CD14-positive monocyte (primary cell): ENCODE measurements at regions not wholly inside any gene's neighbourhood (a gene's known extent, or its start where the extent isn't known, plus 50 kb on each side); places are given as distances from the start of the nearest gene placed in this dataset.

Experiments used
- DNase-seq, 3 donors: peaks; one replicate each; pipeline ENCODE4 v3.0.0-alpha.2; 2011 to 2022
- H2AFZ ChIP-seq: 2 replicates; pipeline ENCODE4 v1.6.0; 2012; ENCODE audit warnings: mild to moderate bottlenecking, low read depth, low read length, inconsistent platforms; ENCODE audit not compliant: insufficient read depth, poor library complexity, severe bottlenecking
- H3K27ac ChIP-seq, 2 donors: 1 replicate in 1 of 2; 2 replicates in 1 of 2; pipeline ENCODE4 v1.5.1; 2012 to 2013; ENCODE audit warnings: low read length in 2 of 2, control low read depth in 1 of 2, inconsistent platforms in 1 of 2, low read depth in 1 of 2, mild to moderate bottlenecking in 1 of 2
- H3K27me3 ChIP-seq, 2 donors: one replicate each; pipeline versions ENCODE4 v1.6.0 to v1.6.1; 2011 to 2013; ENCODE audit warnings: low read length in 2 of 2; ENCODE audit not compliant: control insufficient read depth in 2 of 2, insufficient read depth in 2 of 2
- H3K36me3 ChIP-seq, 2 donors: replicated peaks in 1 of 2; 1 replicate in 1 of 2; 2 replicates in 1 of 2; pipeline versions ENCODE4 v1.5.1 to v1.6.1; 2012 to 2013; ENCODE audit warnings: low read length in 2 of 2, control low read depth in 1 of 2, inconsistent platforms in 1 of 2, mild to moderate bottlenecking in 1 of 2; ENCODE audit not compliant: insufficient read depth in 2 of 2, control insufficient read depth in 1 of 2
- H3K4me1 ChIP-seq, 2 donors: 1 replicate in 1 of 2; 2 replicates in 1 of 2; pipeline versions ENCODE4 v1.5.1 to v1.6.1; 2012 to 2013; ENCODE audit warnings: low read length in 2 of 2, control low read depth in 1 of 2, inconsistent platforms in 1 of 2, mild to moderate bottlenecking in 1 of 2, moderate library complexity in 1 of 2; ENCODE audit not compliant: insufficient read depth in 2 of 2, control insufficient read depth in 1 of 2
- H3K4me2 ChIP-seq: replicated peaks from 2 replicates; pipeline ENCODE3; 2012; ENCODE audit warnings: low read length, moderate library complexity, mild to moderate bottlenecking; ENCODE audit not compliant: poor library complexity, severe bottlenecking; ENCODE audit errors: extremely low read depth
- H3K4me3 ChIP-seq, 3 experiments: fragments of 200-600 bp in 1 of 3; sonication (generic) in 1 of 3; replicated peaks in 1 of 3; 1 replicate in 2 of 3; 2 replicates in 1 of 3; pipeline ENCODE4 v1.5.1; 2011 to 2013; ENCODE audit warnings: low read length in 3 of 3, mild to moderate bottlenecking in 3 of 3, control low read depth in 2 of 3, low read depth in 2 of 3, inconsistent platforms in 1 of 3, moderate library complexity in 1 of 3
- H3K79me2 ChIP-seq: 2 replicates; pipeline ENCODE4 v1.6.0; 2012; ENCODE audit warnings: mild to moderate bottlenecking, control low read depth, inconsistent platforms, low read length, moderate library complexity; ENCODE audit not compliant: insufficient read depth
- H3K9ac ChIP-seq: 2 replicates; pipeline ENCODE4 v1.6.0; 2017; ENCODE audit warnings: low read length, mild to moderate bottlenecking; ENCODE audit not compliant: insufficient read depth, poor library complexity, severe bottlenecking
- H3K9me3 ChIP-seq, 2 donors: replicated peaks in 1 of 2; 1 replicate in 1 of 2; 2 replicates in 1 of 2; pipeline versions ENCODE4 v1.5.1 to v1.6.1; 2012 to 2013; ENCODE audit warnings: low read length in 2 of 2, control low read depth in 1 of 2; ENCODE audit not compliant: control insufficient read depth in 1 of 2, insufficient read depth in 1 of 2
- H4K20me1 ChIP-seq: 2 replicates; pipeline ENCODE4 v1.6.0; 2012; ENCODE audit warnings: mild to moderate bottlenecking, low read length, control low read depth, moderate library complexity; ENCODE audit not compliant: insufficient read depth
- H3K27ac Mint-ChIP-seq, 7 donors: one replicate each; pipeline ENCODE4 v1.8.0; 2020; ENCODE audit warnings: mild to moderate bottlenecking in 7 of 7, mixed read lengths in 7 of 7, moderate library complexity in 6 of 7, inconsistent platforms in 2 of 7
- H3K27me3 Mint-ChIP-seq, 3 donors: one replicate each; pipeline ENCODE4 v1.8.0; 2021 to 2022; ENCODE audit warnings: low read depth in 3 of 3, mild to moderate bottlenecking in 3 of 3, mixed read lengths in 3 of 3, moderate library complexity in 3 of 3, inconsistent platforms in 1 of 3
- H3K36me3 Mint-ChIP-seq, 2 donors: one replicate each; pipeline ENCODE4 v1.8.0; 2020; ENCODE audit warnings: mixed read lengths in 2 of 2, inconsistent platforms in 1 of 2, mild to moderate bottlenecking in 1 of 2
- H3K4me1 Mint-ChIP-seq: one replicate; pipeline ENCODE4 v1.8.0; 2020; ENCODE audit warnings: mild to moderate bottlenecking, mixed read lengths
- H3K4me3 Mint-ChIP-seq, 2 donors: one replicate each; pipeline ENCODE4 v1.8.0; 2020; ENCODE audit warnings: mild to moderate bottlenecking in 2 of 2, mixed read lengths in 2 of 2, moderate library complexity in 1 of 2
- H3K9me3 Mint-ChIP-seq, 7 donors: one replicate each; pipeline ENCODE4 v1.8.0; 2020 to 2022; ENCODE audit warnings: mixed read lengths in 7 of 7, mild to moderate bottlenecking in 6 of 7, moderate library complexity in 6 of 7, inconsistent platforms in 2 of 7
- WGBS: methylation state at CpG from one replicate; pipeline ENCODE4 v1.1.5; 2013; ENCODE audit warnings: missing lambda C conversion rate; ENCODE audit not compliant: insufficient coverage; 5-methylcytosine and 5-hydroxymethylcytosine counted together
- intact Hi-C, 2 donors: fragments of 100-400 bp; cut with micrococcal nuclease; formaldehyde crosslinking; loops; one replicate each; pipeline versions ENCODE4 v1.15.0 to v1.15.1; 2023
- TF ChIP-seq, protein P1 (sequence below): fragments of 200-600 bp; IDR thresholded peaks from one replicate; pipeline ENCODE4 v1.8.0; 2022; ENCODE audit warnings: antibody characterized with exemption, mild to moderate bottlenecking

DNA sequence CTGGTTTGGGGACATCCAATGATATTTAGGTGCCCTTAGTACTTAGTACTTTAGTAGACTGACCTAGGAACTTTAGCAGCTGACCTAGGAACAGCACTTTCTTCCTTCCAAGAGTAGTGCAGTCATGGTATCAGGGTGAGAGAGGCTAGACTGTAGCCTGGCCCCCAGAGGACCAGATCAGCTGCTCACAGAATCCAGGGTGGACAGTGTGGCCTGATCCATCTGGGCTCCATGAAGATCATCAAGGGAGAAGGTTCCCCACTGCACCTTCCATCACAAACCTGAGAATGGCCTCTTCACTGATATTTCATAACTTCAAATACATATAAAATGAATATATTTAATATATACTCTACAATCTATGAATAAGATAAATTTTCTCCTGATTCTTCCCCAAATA, 59.0 kb upstream of the TLR3 start:
- intact Hi-C loops = no loop called here
- H3K36me3 Mint-ChIP-seq = no peaks in the 10 kb centered on the region
- H2AFZ ChIP-seq = no peak overlapping the region
- no peaks in the 10 kb centered on the region for H3K36me3 ChIP-seq
- no peaks in the 10 kb centered on the region for H3K4me1 Mint-ChIP-seq
- peaks cover 4 to 6% (median 5%) of the 10 kb centered on the region in 3 donors for H3K27me3 Mint-ChIP-seq
- H4K20me1 ChIP-seq = no peaks in the 10 kb centered on the region
- no peaks in the 10 kb centered on the region for H3K4me1 ChIP-seq
- no peak overlapping the region for H3K4me3 ChIP-seq
- peaks cover 0 to 2% (median 0%) of the 10 kb centered on the region in 7 donors for H3K9me3 Mint-ChIP-seq
- TF ChIP-seq, protein P1, sequence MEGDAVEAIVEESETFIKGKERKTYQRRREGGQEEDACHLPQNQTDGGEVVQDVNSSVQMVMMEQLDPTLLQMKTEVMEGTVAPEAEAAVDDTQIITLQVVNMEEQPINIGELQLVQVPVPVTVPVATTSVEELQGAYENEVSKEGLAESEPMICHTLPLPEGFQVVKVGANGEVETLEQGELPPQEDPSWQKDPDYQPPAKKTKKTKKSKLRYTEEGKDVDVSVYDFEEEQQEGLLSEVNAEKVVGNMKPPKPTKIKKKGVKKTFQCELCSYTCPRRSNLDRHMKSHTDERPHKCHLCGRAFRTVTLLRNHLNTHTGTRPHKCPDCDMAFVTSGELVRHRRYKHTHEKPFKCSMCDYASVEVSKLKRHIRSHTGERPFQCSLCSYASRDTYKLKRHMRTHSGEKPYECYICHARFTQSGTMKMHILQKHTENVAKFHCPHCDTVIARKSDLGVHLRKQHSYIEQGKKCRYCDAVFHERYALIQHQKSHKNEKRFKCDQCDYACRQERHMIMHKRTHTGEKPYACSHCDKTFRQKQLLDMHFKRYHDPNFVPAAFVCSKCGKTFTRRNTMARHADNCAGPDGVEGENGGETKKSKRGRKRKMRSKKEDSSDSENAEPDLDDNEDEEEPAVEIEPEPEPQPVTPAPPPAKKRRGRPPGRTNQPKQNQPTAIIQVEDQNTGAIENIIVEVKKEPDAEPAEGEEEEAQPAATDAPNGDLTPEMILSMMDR = no peak
- no peaks in the 10 kb centered on the region for H3K9me3 ChIP-seq
- H3K27me3 ChIP-seq = no peaks in the 10 kb centered on the region
- H3K4me3 Mint-ChIP-seq = no peak overlapping the region
- no peak overlapping the region for H3K4me2 ChIP-seq
- DNase-seq = no peak
- no peak overlapping the region for H3K27ac ChIP-seq
- no peaks in the 10 kb centered on the region for H3K79me2 ChIP-seq
- no peak overlapping the region for H3K27ac Mint-ChIP-seq
- no peak overlapping the region for H3K9ac ChIP-seq

DNA sequence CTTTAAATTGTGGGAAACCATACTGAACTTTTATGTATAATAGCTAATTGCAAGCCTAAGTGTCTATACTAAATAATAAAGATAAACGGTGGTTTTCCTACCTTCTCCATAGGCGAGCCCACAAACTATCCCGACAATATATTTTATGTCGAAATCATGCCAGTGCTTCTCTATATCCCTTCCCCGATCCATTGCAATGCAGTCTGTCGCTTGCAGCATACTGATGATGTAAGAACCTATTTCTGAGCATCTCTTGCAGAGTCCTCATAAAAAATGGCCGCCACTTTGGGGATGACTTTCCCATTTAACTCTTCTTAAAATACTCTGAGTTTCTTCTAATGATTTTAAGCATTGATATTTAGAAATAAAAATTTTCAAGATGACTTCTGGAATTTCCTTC, 58.1 kb upstream of the TLR3 start:
- H3K27me3 ChIP-seq = peaks cover 0 to 3% of the 10 kb centered on the region in 2 donors
- TF ChIP-seq, protein P1 = no peak
- no peaks in the 10 kb centered on the region for H3K4me1 ChIP-seq
- H3K9me3 Mint-ChIP-seq = peaks cover 0 to 2% (median 0%) of the 10 kb centered on the region in 7 donors
- H3K27ac Mint-ChIP-seq = no peak overlapping the region
- H2AFZ ChIP-seq = no peak overlapping the region
- H3K9ac ChIP-seq = no peak overlapping the region
- no peak overlapping the region for H3K4me2 ChIP-seq
- H3K4me1 Mint-ChIP-seq = no peaks in the 10 kb centered on the region
- no peaks in the 10 kb centered on the region for H3K9me3 ChIP-seq
- no peak overlapping the region for H3K4me3 Mint-ChIP-seq
- H3K27ac ChIP-seq = no peak overlapping the region
- intact Hi-C loops = no loop called here
- H3K27me3 Mint-ChIP-seq = peaks cover 4 to 6% (median 6%) of the 10 kb centered on the region in 3 donors
- no peaks in the 10 kb centered on the region for H3K79me2 ChIP-seq
- no peaks in the 10 kb centered on the region for H3K36me3 ChIP-seq
- no peak overlapping the region for H3K4me3 ChIP-seq
- WGBS = 76% methylated on average over 3 of the region's 7 CpGs
- no peaks in the 10 kb centered on the region for H4K20me1 ChIP-seq
- no peak for DNase-seq
- no peaks in the 10 kb centered on the region for H3K36me3 Mint-ChIP-seq
